SH-SY5Y (cell line): ENCODE measurements at regions not wholly inside any gene's neighbourhood (a gene's known extent, or its start where the extent isn't known, plus 50 kb on each side); places are given as distances from the start of the nearest gene placed in this dataset.

Experiments used
- GATA2 ChIP-seq: IDR thresholded peaks from 2 replicates; pipeline ENCODE4 v1.6.1; 2011; ENCODE audit warnings: mild to moderate bottlenecking, low read depth, low read length
- GATA3 ChIP-seq: IDR thresholded peaks from 2 replicates; pipeline ENCODE4 v1.6.1; 2011; ENCODE audit warnings: low read depth, mild to moderate bottlenecking, low read length, moderate library complexity

GRCh38 chr2:223439786-223440185 is 162.4 kb downstream of the SCG2 start:
- TF ChIP-seq GATA2 (no peak), GATA3 (no peak)
